ENCODE measurements at regions not wholly inside any gene's neighbourhood (a gene's known extent, or its start where the extent isn't known, plus 50 kb on each side); places are given as distances from the start of the nearest gene placed in this dataset.

- TF ChIP-seq FOS (IDR thresholded peaks at IDR 0.05; ENCODE audit: low read depth, low read length) (no peak), CTCF (conservative IDR thresholded peaks at IDR 0.05; ENCODE audit: low read depth, low read length) (no peak), CEBPB (IDR thresholded peaks at IDR 0.05; ENCODE audit: low read depth, low read length) (0 out of 2 replicates have a peak, but pooled peaks have one; percentile 32), RAD21 (IDR thresholded peaks at IDR 0.05; ENCODE audit: low read length) (no peak), MAFK (IDR thresholded peaks at IDR 0.05; ENCODE audit: low read depth, low read length) (no peak), RCOR1 (IDR thresholded peaks at IDR 0.05; ENCODE audit: insufficient replicate concordance, low read length) (no peak)
- TF ChIP-seq, protein P1, sequence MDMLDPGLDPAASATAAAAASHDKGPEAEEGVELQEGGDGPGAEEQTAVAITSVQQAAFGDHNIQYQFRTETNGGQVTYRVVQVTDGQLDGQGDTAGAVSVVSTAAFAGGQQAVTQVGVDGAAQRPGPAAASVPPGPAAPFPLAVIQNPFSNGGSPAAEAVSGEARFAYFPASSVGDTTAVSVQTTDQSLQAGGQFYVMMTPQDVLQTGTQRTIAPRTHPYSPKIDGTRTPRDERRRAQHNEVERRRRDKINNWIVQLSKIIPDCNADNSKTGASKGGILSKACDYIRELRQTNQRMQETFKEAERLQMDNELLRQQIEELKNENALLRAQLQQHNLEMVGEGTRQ (IDR thresholded peaks at IDR 0.05; ENCODE audit: low read depth, low read length): no peak
Measured at GRCh38 chr2:240384711-240385450, 50.6 kb upstream of the GPC1 start.

Data from IMR-90 (cell line).